ENCODE measurements at regions not wholly inside any gene's neighbourhood (a gene's known extent, or its start where the extent isn't known, plus 50 kb on each side); places are given as distances from the start of the nearest gene placed in this dataset.

- TF ChIP-seq POLR2A (IDR thresholded peaks at IDR 0.05) = no peak
- no peak for TF ChIP-seq CTCF (IDR thresholded peaks at IDR 0.05)
- TF ChIP-seq POLR2AphosphoS5 (IDR thresholded peaks at IDR 0.05) = no peak
Measured at GRCh38 chr15:97072545-97072944, 742.0 kb downstream of the NR2F2 start.

Measured in prostate gland (tissue), 2 donors.